ENCODE measurements at regions not wholly inside any gene's neighbourhood (a gene's known extent, or its start where the extent isn't known, plus 50 kb on each side); places are given as distances from the start of the nearest gene placed in this dataset.

GRCh38 chr2:43034242-43034619 is 192.2 kb downstream of the ZFP36L2 start:
- DNase-seq (ENCODE audit: low spot score), result no peak

DNA sequence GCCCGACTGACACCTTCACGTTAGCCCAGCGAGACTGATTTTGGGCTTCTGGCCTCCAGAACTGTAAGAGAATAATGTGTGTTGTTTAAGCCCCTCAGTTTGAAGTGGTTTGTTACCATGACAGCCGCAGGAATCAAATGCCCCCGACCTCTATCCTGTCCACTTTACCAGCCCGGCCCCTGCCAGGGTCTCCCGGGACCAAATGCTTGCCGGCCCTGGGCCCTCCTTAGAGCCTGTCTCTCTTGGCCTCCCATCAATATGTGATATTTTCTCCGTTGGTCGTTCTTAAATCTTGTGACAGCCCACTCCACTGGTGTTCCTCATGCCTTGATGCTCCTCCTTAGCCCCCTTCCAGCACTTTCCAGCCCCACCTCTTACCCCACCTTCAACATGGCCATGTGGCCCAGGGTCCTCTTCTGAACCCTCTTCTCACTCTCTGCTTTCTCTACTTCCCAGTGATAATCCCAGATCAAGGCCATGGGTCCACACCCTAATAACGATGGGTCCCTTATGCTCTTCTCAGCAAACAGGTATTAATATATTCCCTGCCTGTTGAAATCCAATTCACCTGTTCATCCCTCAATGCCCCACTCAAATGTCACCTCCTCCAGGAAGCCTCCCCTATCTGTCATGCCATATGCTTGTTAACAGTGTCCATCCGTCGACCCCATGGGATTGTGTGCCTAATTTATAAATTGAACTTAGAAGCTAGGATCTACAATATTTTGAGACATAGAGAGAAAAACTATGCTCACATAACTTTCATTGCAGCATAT is 192.8 kb downstream of the ZFP36L2 start:
- no peak for DNase-seq (ENCODE audit: low spot score)

DNA sequence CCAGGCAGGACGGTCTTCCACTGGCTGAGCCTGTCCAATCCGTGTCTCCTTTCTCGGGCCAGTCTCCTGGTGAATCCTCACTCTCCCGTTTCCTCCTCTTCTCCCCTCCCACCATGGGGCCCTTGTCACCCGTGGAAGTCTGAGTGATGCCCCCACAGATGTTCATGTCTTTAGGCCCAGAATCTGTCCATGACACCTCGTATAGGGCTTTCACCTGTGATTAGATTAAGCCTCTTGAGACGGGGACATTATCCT is 193.5 kb downstream of the ZFP36L2 start:
- DNase-seq (ENCODE audit: low spot score), result no peak

- DNase-seq (ENCODE audit: low spot score), result no peak
These were observed 194.0 kb downstream of the ZFP36L2 start for GRCh38 chr2:43032213-43033015.

- DNase-seq (ENCODE audit: low spot score), result no peak
These were observed 194.8 kb downstream of the ZFP36L2 start for GRCh38 chr2:43031471-43032212.

GRCh38 chr2:43030551-43031307 is 195.7 kb downstream of the ZFP36L2 start:
- no peak for DNase-seq (ENCODE audit: low spot score)

DNA sequence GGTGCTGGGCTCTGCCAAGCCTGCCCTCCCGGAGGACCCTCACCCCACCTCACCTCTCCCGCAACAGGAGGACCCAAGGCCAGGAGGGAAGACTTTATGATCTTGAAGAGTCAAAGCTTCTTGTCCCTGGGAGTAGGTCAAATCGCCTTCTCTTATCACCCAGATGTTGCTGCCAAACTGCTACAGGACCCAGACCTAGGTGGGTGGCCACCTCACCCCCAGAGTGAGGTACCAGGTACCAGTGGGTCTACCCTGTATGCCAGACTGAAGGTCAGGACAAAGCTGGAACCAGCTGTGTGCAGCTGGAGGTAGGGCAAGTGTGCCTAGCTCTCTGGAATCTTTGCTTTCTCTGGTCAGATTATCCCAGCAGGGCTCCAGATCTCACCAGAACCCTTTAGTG is 197.2 kb downstream of the ZFP36L2 start:
- no peak for DNase-seq (ENCODE audit: low spot score)

DNA sequence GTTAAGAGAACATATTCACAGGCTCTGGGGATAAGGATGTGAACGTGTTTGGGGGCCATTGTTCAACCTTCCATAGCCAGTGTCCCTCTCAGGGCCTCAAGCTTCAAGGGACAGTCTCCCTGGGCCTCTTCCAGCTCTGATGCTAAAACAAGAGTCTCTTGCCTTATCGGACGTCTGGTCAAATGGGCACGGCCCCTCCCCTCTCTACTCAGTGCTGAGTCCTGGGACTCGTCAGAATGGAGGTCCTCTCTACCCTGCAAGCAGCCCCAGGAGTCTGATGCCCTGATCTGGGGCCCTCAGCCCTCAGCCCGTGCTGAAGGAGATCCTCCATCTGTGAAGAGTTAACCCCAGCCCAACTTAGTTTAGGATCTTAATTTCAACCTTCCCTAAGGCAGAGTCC is 198.2 kb downstream of the ZFP36L2 start:
- DNase-seq (ENCODE audit: low spot score), result no peak

- no peak for DNase-seq (ENCODE audit: low spot score)
These were observed 199.1 kb downstream of the ZFP36L2 start for GRCh38 chr2:43027097-43027873.

GRCh38 chr2:43026426-43027096 is 199.8 kb downstream of the ZFP36L2 start:
- DNase-seq (ENCODE audit: low spot score), result no peak

DNA sequence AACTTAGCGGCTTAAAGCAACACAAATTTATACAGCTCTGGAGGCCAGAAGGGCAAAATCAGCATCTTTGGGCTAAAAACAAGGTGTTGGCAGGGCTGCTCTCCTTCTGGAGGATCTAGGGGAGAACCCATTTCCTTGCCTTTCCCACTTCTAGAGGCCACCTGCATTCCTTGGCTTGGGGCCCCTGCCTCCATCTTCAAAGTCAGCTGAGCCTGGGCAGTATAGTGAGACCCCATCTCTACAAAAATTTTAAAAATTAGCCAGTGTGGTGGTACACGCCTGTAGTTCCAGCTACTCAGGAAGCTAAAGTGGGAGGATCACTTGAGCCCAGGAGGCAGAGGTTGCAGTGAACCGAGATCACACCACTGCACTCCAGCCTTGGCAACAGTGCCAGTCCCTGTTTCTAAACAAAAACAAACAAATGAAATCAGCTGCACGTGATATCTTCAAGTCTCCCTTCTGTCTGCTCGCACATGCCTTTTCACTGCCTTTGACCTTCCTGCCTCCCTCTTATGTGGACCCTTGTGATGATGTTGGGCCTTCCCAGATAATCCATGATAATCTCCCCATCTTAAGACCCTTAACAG is 200.6 kb downstream of the ZFP36L2 start:
- no peak for DNase-seq (ENCODE audit: low spot score)

GRCh38 chr2:43024515-43025011 is 201.8 kb downstream of the ZFP36L2 start:
- peak; percentile 19 for DNase-seq (ENCODE audit: low spot score)

GRCh38 chr2:43023791-43024514 is 202.5 kb downstream of the ZFP36L2 start:
- no peak for DNase-seq (ENCODE audit: low spot score)

GRCh38 chr2:43022896-43023295 is 203.5 kb downstream of the ZFP36L2 start:
- DNase-seq (ENCODE audit: low spot score), result no peak

DNA sequence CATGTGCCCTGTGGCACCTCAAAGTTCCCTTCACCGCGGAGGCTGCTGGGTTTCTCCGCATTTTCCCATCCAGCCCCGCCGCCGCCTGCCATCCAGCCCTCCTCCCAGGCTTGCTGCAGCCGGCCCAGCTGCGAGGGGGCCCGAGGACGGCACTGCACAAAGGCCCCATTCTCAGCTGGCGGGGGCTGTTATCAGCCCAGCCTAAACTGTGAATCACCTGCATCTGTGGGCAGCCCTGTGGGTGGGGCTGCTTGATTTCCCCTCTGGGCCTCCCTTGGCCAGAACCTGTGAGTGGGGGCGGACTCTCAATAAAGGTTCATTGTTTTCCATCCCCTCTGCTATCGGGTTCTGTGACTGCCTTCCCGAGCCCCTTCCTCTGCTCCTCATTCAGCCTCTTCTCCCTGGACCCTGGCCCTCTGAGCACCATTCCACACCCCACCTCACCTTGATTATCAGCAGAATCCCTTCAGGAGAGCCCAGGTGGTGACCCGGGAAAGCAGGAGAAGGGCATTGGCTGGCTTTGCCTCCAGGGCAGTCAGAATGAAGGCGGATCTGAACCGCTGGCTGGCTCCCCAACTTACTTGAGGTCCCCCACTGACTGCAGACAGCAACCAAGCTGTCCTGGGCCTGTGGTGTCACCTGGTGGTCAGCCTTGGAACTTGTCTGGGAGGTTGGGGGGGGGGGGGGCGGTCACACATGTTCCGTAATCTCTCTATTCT is 204.5 kb downstream of the ZFP36L2 start:
- DNase-seq (ENCODE audit: low spot score), result no peak

GRCh38 chr2:43020990-43021669 is 205.3 kb downstream of the ZFP36L2 start:
- no peak for DNase-seq (ENCODE audit: low spot score)

DNA sequence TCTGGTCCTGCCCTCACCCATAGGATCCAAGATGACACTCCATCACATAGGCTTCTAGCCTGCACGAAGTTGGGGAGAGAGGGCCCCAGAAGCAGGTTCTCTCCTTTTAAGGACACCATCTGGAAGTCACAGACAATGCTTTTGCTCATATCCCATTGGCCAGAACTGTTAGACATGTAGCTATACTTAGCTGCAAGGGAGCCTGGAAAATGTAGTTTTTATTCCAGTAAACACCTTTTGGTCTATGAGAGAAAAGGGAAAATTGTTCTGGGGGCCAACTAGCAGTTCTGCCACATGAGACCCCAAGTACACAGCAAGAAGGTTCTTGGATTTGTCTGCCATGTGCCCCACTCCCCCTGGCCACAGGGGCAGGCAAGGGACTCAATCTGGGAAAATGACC is 206.1 kb downstream of the ZFP36L2 start:
- DNase-seq (ENCODE audit: low spot score), result no peak

GRCh38 chr2:43019536-43020183 is 206.7 kb downstream of the ZFP36L2 start:
- no peak for DNase-seq (ENCODE audit: low spot score)
